Heart left ventricle (tissue), 13 donors: ENCODE measurements at regions not wholly inside any gene's neighbourhood (a gene's known extent, or its start where the extent isn't known, plus 50 kb on each side); places are given as distances from the start of the nearest gene placed in this dataset.

Experiments used
- POLR2A ChIP-seq, 2 donors: fragments of 450-650 bp; IDR thresholded peaks; one replicate each; pipeline ENCODE4 v1.6.1; 2017; ENCODE audit warnings: antibody characterized with exemption in 2 of 2, mild to moderate bottlenecking in 2 of 2, moderate library complexity in 2 of 2
- TF ChIP-seq, protein P1 (sequence below), 12 donors: fragments of 200-600 bp; sonication (generic) in 4 of 12; IDR thresholded peaks; one replicate each; pipeline versions ENCODE4 v1.5.0 to v1.8.0; 2018 to 2022; ENCODE audit warnings: antibody characterized with exemption in 12 of 12, mild to moderate bottlenecking in 5 of 12
- donor health status: ischemic (EF 13 %, LVEDD 7.1; RV severe dilation, severe dysfunction).
- donor health status: DM: no; HTN: yes; CAD: no.
- donor health status: DM: no; HTN: no; CAD: no.
- donor health status: ischemic (EF 25% LVEDD 6.9; RV normal size, moderate dysfunction).
- donor health status: ischemic (EF 25% LVEDD 5.7; RV mildly dilated, moderate dysfunction).
- donor health status: ischemic (EF 35%, LVEDD 5.7; RV mildly dilated, moderate dysfunction).
- donor health status: nonischemic (EF 11% LVEDD 7.7; RV severe dilation, severe dysfunction).
- donor health status: DM: yes; HTN: yes; CAD: no.
- donor health status: PGD.
- donor health status: ischemic (EF 29% LVEDD 5.4; RV normal size, mild dysfunction).
- donor health status: nonischemic (EF 23%, LVEDD 6.1; RV moderate dilation, normal function).

DNA sequence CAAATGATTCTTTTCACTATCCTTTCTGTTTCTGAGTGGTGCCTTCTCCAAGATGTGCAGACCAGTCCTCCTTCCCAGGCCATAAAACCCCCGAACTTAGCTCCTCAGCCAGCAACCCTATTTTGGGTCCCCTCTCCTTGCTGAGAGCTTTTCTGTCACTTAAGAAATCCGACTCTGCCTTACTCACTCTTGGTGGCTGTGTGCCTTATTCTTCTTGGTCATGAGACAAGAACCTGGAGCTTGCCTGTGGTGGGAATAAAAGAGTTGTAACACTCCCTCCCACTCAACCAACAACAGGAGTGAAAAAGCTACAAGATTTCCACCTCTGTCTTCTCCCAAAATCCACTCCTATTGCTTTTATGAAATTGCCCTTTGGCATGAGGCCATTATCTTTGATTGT lies 62.6 kb downstream of the RPS12 start:
- TF ChIP-seq, protein P1, sequence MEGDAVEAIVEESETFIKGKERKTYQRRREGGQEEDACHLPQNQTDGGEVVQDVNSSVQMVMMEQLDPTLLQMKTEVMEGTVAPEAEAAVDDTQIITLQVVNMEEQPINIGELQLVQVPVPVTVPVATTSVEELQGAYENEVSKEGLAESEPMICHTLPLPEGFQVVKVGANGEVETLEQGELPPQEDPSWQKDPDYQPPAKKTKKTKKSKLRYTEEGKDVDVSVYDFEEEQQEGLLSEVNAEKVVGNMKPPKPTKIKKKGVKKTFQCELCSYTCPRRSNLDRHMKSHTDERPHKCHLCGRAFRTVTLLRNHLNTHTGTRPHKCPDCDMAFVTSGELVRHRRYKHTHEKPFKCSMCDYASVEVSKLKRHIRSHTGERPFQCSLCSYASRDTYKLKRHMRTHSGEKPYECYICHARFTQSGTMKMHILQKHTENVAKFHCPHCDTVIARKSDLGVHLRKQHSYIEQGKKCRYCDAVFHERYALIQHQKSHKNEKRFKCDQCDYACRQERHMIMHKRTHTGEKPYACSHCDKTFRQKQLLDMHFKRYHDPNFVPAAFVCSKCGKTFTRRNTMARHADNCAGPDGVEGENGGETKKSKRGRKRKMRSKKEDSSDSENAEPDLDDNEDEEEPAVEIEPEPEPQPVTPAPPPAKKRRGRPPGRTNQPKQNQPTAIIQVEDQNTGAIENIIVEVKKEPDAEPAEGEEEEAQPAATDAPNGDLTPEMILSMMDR (IDR thresholded peaks at IDR 0.05): no peak
- no peak for TF ChIP-seq POLR2A (IDR thresholded peaks at IDR 0.05)
